Mesothelial cell of epicardium (in vitro differentiated cells): ENCODE measurements at regions not wholly inside any gene's neighbourhood (a gene's known extent, or its start where the extent isn't known, plus 50 kb on each side); places are given as distances from the start of the nearest gene placed in this dataset.

Experiments used
- DNase-seq, 2 experiments: peaks; one replicate each; pipeline ENCODE4 v3.0.0; 2021; ENCODE audit warnings: low spot score in 2 of 2; ENCODE audit not compliant: unreplicated experiment in 2 of 2
- H3K27ac Mint-ChIP-seq: 2 replicates; pipeline ENCODE4 v1.8.0; 2021; ENCODE audit warnings: mixed read lengths
- H3K27me3 Mint-ChIP-seq: 2 replicates; pipeline ENCODE4 v1.8.0; 2021; ENCODE audit warnings: low read depth, mixed read lengths
- H3K36me3 Mint-ChIP-seq: 2 replicates; pipeline ENCODE4 v1.8.0; 2021; ENCODE audit warnings: mixed read lengths
- H3K4me1 Mint-ChIP-seq: 2 replicates; pipeline ENCODE4 v1.8.0; 2021; ENCODE audit warnings: mixed read lengths
- H3K4me3 Mint-ChIP-seq: 2 replicates; pipeline ENCODE4 v1.8.0; 2021; ENCODE audit warnings: mild to moderate bottlenecking, moderate library complexity, mixed read lengths
- H3K9me3 Mint-ChIP-seq: 2 replicates; pipeline ENCODE4 v1.8.0; 2021; ENCODE audit warnings: mixed read lengths
- CTCF ChIP-seq: fragments of 200-600 bp; sonication (generic); IDR thresholded peaks from one replicate; pipeline ENCODE4 v1.5.0; 2021; ENCODE audit warnings: antibody characterized with exemption; ENCODE audit not compliant: unreplicated experiment

GRCh38 chr2:122980671-122981070, 1044.4 kb upstream of the CNTNAP5 start:
- Mint-ChIP-seq H3K4me1 (no peaks in the 10 kb centered on the region), H3K27me3 (no peaks in the 10 kb centered on the region), H3K9me3 (peaks cover 24% of the 10 kb centered on the region), H3K27ac (no peak overlapping the region), H3K36me3 (no peaks in the 10 kb centered on the region), H3K4me3 (no peak overlapping the region)
- no peak for TF ChIP-seq CTCF
- DNase-seq: no peak

DNA sequence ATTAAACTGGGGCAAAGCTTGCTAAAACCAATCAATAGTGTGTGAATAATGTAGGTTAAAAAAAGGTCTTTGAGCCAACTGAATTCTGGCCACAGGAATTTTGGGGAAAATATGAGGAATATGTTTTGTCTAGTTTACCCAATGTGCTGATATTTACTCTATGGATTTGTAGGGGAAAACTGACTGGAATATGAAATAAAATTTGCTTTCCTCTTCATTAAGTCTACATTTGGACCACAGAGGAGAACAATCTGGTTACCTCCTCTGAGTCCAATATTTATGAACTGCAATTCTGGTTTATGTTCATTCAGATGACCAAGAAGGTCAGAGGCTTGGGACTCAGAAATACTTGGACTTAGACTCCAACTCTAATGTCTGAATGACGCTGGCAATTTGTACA, 1042.2 kb upstream of the CNTNAP5 start:
- H3K4me3 Mint-ChIP-seq: no peak overlapping the region
- no peak for DNase-seq
- H3K27ac Mint-ChIP-seq: no peak overlapping the region
- no peaks in the 10 kb centered on the region for H3K27me3 Mint-ChIP-seq
- no peaks in the 10 kb centered on the region for H3K36me3 Mint-ChIP-seq
- TF ChIP-seq CTCF: no peak
- peaks cover 18% of the 10 kb centered on the region for H3K9me3 Mint-ChIP-seq
- no peaks in the 10 kb centered on the region for H3K4me1 Mint-ChIP-seq

DNA sequence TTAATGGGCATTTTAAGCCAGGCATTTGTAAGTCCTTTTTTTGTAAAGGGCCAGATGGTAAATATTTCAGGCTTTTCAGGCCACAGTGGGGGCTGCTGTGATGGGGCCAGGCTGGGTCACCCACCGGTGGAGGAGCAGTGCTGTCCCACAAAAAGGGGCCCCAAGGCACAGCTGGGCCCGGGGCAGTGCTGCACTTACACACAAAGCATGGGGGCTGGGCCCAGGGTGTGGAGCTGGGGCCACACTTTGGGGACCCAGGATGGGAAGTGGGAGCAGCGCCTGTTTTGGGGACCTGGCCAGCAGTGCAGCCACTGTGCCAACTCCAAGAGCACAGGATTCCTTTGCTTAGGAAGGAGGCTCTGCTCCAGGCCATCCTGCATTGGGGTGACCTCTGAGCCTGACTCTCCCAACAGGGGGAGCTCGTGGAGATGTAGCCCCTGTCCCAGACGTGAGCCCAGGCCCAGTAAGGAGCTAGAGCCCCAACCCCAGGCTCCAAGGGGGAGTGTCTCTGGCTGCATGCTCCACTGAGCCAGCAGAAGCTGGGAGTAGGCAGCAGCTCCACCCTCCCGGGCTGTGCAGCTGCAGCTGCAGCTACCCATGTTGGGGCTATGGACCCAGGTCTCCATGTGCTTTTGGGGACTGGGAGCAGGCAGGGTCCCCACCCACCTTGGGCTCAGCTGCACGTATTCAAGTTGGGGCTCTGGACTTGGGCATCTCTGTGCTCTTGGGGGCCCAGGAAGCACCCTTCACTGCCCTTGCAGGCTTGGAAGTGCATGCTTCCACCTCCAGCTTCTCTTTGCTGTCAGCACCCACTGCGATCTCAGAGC, 1036.5 kb upstream of the CNTNAP5 start:
- Mint-ChIP-seq H3K9me3 (peaks cover 11% of the 10 kb centered on the region), H3K36me3 (no peaks in the 10 kb centered on the region), H3K27me3 (no peaks in the 10 kb centered on the region), H3K4me1 (no peaks in the 10 kb centered on the region), H3K4me3 (no peak overlapping the region), H3K27ac (no peak overlapping the region)
- TF ChIP-seq CTCF: no peak
- DNase-seq: no peak

DNA sequence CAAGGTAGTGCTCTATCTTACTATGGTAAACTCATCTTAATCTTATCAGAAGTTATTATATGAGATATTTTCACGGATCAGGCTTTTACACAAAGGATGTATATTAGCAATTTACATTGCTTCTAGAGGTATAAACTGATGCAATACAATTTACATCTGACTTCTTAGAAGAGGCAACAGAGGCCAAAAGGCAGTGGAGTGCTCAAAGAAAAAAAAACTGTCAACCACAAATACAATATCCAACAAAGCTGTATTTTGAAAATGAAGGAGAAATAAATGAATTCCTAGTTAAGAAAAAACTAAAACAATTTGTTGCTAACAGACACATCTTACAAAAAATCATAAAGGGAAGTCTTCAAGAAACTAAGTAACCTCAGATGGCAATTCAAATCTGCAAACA, 1031.5 kb upstream of the CNTNAP5 start:
- TF ChIP-seq CTCF: no peak
- Mint-ChIP-seq H3K4me3 (no peak overlapping the region), H3K27me3 (no peaks in the 10 kb centered on the region), H3K36me3 (no peaks in the 10 kb centered on the region), H3K4me1 (no peaks in the 10 kb centered on the region), H3K27ac (no peak overlapping the region), H3K9me3 (peaks cover 22% of the 10 kb centered on the region)
- DNase-seq: no peak

DNA sequence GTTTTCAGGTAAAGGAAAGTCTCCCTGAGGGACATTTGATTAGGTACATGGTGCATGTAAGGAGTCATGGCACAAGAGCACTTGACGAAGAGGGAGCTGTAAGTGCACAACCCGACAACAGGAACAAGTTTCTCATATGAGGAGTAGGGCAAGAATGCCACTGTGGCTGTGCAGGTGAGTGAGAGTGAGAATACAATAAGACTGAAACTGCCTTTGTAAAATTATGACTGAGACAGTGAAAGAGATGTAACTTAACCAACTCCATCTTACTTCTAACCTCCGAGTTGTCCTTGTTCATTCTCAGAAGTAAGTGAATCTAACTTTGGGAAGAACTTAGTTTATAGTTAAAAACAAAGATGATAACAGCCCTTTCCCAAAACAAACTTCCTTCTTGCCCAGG, 1025.8 kb upstream of the CNTNAP5 start:
- H3K9me3 Mint-ChIP-seq: peaks cover 11% of the 10 kb centered on the region
- H3K27ac Mint-ChIP-seq: no peak overlapping the region
- no peak for TF ChIP-seq CTCF
- peaks cover 5% of the 10 kb centered on the region for H3K4me1 Mint-ChIP-seq
- no peaks in the 10 kb centered on the region for H3K36me3 Mint-ChIP-seq
- DNase-seq: no peak
- no peak overlapping the region for H3K4me3 Mint-ChIP-seq
- H3K27me3 Mint-ChIP-seq: no peaks in the 10 kb centered on the region
